Osteoblast (primary cell): ENCODE measurements at regions not wholly inside any gene's neighbourhood (a gene's known extent, or its start where the extent isn't known, plus 50 kb on each side); places are given as distances from the start of the nearest gene placed in this dataset.

Experiments
- DNase-seq: peaks from one replicate; pipeline ENCODE4 v3.0.0; 2011; ENCODE audit warnings: low spot score, mixed read lengths; ENCODE audit not compliant: insufficient read length; ENCODE audit errors: missing footprints
- H2AFZ ChIP-seq: 2 replicates; pipeline ENCODE4 v1.6.0; 2011; ENCODE audit warnings: mild to moderate bottlenecking, low read length
- H3K27ac ChIP-seq: 2 replicates; pipeline ENCODE4 v1.5.1; 2011; ENCODE audit warnings: mild to moderate bottlenecking, low read depth, low read length, moderate library complexity
- H3K27me3 ChIP-seq: 2 replicates; pipeline ENCODE4 v1.6.0; 2012; ENCODE audit warnings: mild to moderate bottlenecking, control low read depth, inconsistent platforms, low read length, moderate library complexity; ENCODE audit not compliant: insufficient read depth
- H3K36me3 ChIP-seq: 2 replicates; pipeline ENCODE4 v1.5.1; 2011; ENCODE audit warnings: mild to moderate bottlenecking, low read length, control low read depth, moderate library complexity; ENCODE audit not compliant: insufficient read depth
- H3K4me1 ChIP-seq: 2 replicates; pipeline ENCODE4 v1.5.1; 2011; ENCODE audit warnings: mild to moderate bottlenecking, low read length, control low read depth, moderate library complexity; ENCODE audit not compliant: insufficient read depth
- H3K4me2 ChIP-seq: 2 replicates; pipeline ENCODE4 v1.6.0; 2011; ENCODE audit warnings: mild to moderate bottlenecking, low read length; ENCODE audit not compliant: insufficient read depth
- H3K4me3 ChIP-seq: fragments of 200-600 bp; sonication (generic); 3 replicates; pipeline ENCODE4 v1.5.1; 2012; ENCODE audit warnings: mild to moderate bottlenecking, low read length, inconsistent platforms; ENCODE audit not compliant: insufficient read depth
- H3K79me2 ChIP-seq: 2 replicates; pipeline ENCODE4 v1.6.0; 2012; ENCODE audit warnings: mild to moderate bottlenecking, low read length, control low read depth, inconsistent platforms; ENCODE audit not compliant: insufficient read depth
- H3K9me3 ChIP-seq: 2 replicates; pipeline ENCODE4 v1.5.1; 2011; ENCODE audit warnings: low read depth, low read length, control low read depth
- H4K20me1 ChIP-seq: 2 replicates; pipeline ENCODE4 v1.6.0; 2012; ENCODE audit warnings: mild to moderate bottlenecking, low read length, control low read depth; ENCODE audit not compliant: insufficient read depth
- CTCF ChIP-seq: IDR thresholded peaks from 2 replicates; pipeline ENCODE4 v1.5.1; 2011; ENCODE audit warnings: mild to moderate bottlenecking, low read depth, low read length, moderate library complexity; ENCODE audit errors: extremely low read depth

DNA sequence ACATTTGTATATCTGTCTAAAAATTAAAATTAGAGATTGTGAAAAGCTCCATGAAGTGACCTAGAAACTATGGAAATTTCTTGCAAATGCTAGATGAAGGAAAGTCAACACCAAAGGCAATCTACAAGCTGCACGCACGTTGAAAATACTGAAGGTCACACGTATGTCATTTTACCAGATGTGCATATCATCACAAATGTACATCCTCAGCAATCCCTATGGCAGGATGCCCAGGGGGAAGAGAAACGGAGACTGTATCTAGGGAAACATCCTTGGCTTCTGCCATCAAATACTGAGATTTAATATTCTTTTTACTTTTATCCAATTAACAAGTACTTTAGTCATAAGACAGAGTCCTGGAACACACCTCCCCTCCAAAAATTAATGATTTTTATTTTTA lies 672.0 kb downstream of the RNF144B start:
- no peak overlapping the region for H3K4me2 ChIP-seq
- no peak overlapping the region for H2AFZ ChIP-seq
- H3K79me2 ChIP-seq = no peaks in the 10 kb centered on the region
- no peaks in the 10 kb centered on the region for H3K9me3 ChIP-seq
- H3K27me3 ChIP-seq = no peaks in the 10 kb centered on the region
- H3K27ac ChIP-seq = no peak overlapping the region
- H3K4me3 ChIP-seq = no peak overlapping the region
- no peaks in the 10 kb centered on the region for H4K20me1 ChIP-seq
- TF ChIP-seq CTCF = no peak
- no peaks in the 10 kb centered on the region for H3K4me1 ChIP-seq
- H3K36me3 ChIP-seq = no peaks in the 10 kb centered on the region
- no peak for DNase-seq

DNA sequence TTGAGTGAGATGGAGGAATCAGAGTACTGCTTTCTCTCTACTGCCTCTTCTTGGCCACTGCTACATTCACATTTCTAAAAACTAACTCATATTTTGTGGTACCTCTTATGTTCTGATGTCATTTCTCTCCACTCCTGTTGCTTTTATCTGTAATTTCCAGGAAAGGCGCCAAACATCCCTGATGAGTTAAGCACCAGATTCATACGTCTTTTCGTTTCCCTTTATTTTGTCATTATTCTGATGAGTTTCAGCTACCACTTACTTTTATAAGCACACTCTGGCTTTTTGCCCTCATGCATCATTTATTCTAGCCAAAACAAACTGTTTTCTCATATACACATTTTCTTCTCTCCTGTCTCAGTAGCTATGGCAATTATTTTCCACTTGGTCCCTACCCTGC lies 680.0 kb downstream of the RNF144B start:
- H4K20me1 ChIP-seq = no peaks in the 10 kb centered on the region
- no peak for DNase-seq

DNA sequence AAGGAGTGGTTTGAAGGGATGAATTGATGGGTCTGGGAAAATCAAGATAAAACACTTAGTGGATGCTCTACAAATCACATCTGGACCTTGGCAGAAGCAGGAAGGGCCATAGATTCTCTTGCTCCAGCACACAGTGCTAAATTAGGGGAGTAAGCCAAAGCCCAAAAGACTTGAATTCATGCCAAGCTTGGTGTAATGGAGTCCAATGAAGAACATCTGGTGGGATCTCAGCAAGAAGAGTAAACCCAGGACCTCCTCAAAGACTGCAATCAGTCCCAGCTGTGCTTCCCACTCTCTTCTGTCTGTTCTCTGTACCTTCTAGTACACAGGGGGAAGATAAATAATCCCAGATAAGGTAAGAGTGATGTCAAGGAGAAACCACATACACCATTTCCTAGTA lies 683.4 kb downstream of the RNF144B start:
- no peaks in the 10 kb centered on the region for H3K36me3 ChIP-seq
- H3K27me3 ChIP-seq = no peaks in the 10 kb centered on the region
- H3K4me2 ChIP-seq = no peak overlapping the region
- H3K4me3 ChIP-seq = no peak overlapping the region
- no peak overlapping the region for H2AFZ ChIP-seq
- TF ChIP-seq CTCF = no peak
- H4K20me1 ChIP-seq = no peaks in the 10 kb centered on the region
- DNase-seq = no peak
- no peaks in the 10 kb centered on the region for H3K4me1 ChIP-seq
- no peak overlapping the region for H3K27ac ChIP-seq
- no peaks in the 10 kb centered on the region for H3K9me3 ChIP-seq
- no peaks in the 10 kb centered on the region for H3K79me2 ChIP-seq

More for the DNA sequence above, 680.0 kb downstream of the RNF144B start:
- no peaks in the 10 kb centered on the region for H3K36me3 ChIP-seq
- H2AFZ ChIP-seq = no peak overlapping the region
- no peaks in the 10 kb centered on the region for H3K9me3 ChIP-seq
- TF ChIP-seq CTCF = no peak
- no peaks in the 10 kb centered on the region for H3K4me1 ChIP-seq
- no peak overlapping the region for H3K4me2 ChIP-seq
- no peak overlapping the region for H3K4me3 ChIP-seq
- H3K27me3 ChIP-seq = no peaks in the 10 kb centered on the region
- no peak overlapping the region for H3K27ac ChIP-seq
- no peaks in the 10 kb centered on the region for H3K79me2 ChIP-seq

DNA sequence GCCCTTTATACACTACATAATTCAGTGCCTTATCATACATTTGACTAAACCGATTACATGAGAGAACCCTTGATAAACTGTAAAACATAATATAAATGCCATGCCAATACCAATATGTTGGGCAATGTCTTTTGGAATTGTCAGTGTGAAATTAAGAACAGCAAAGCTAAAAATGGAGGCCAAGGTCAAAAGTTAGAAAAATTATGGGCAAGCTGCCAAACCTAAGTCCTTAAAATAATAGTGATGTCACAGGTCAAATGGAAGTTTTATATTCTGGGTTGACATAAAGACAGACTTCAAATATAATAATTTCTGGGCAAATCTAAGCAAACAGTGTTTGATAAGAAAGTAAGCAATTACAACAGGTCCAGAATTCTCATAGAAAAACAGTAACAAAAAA lies 696.7 kb downstream of the RNF144B start:
- H4K20me1 ChIP-seq = no peaks in the 10 kb centered on the region
- H3K4me3 ChIP-seq = no peak overlapping the region
- no peaks in the 10 kb centered on the region for H3K79me2 ChIP-seq
- H3K4me2 ChIP-seq = no peak overlapping the region
- H2AFZ ChIP-seq = no peak overlapping the region
- H3K36me3 ChIP-seq = no peaks in the 10 kb centered on the region
- H3K9me3 ChIP-seq = no peaks in the 10 kb centered on the region
- DNase-seq = no peak
- H3K4me1 ChIP-seq = no peaks in the 10 kb centered on the region
- no peak for TF ChIP-seq CTCF
- no peak overlapping the region for H3K27ac ChIP-seq
- H3K27me3 ChIP-seq = no peaks in the 10 kb centered on the region
